ENCODE measurements at regions not wholly inside any gene's neighbourhood (a gene's known extent, or its start where the extent isn't known, plus 50 kb on each side); places are given as distances from the start of the nearest gene placed in this dataset.

DNA sequence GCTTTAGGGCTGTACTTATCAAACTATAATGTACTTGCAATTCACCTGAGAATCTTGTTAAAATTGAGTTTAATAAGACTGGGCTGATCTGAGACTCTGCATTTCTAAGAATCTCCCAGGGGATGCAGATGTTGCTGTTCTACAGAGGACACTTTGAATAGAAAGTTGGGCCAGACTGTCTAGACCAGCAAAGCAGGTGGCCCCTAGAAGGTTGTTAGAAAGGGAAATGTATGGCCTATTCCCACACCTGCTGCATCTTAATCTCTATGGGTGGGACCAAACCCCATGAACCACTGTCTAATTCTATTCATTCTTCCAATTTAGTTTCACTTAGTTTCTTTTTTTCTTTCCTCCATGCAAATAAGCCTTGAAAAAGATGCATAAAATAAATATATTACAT, 413.2 kb upstream of the TECRL start:
- H3K27me3 ChIP-seq (ENCODE audit: low read length), result no peaks in the 10 kb centered on the region

DNA sequence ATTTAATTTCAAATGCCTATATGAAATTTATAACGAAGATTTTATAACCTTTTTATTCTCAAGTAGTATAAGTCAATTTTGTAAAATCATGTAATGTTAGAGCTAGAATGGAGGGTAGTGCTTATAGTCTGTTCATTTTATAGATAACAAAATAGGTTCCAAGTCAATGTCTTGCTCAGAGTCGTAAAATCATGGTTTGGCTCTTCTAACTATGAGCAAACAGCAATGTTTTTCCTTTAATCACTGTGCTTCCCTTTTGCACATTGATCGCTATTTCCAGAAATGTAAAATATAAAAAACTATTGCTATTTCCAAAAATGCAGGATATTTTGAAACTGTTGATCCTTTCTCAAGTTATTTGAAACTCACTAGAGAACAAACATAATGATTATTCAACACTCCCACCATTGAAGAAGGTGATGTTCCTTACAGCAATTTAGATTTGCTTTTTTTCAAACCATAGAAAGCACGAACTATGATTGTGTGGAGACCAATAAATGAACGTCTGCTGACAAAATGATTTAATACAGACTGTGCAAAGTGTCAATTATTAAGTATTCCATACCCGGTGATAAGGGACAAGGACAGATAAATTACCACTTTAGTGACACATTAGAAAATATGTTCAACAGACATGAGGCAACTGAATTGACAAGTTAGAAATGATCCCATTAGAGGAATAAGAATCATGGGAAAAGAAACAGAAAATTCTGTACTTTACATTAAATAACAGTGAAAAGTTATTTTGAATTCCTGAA, 412.1 kb upstream of the TECRL start:
- Histone ChIP-seq H4K20me1 (ENCODE audit: low read length) (no peaks in the 10 kb centered on the region), H3K4me1 (ENCODE audit: insufficient read depth, low read length) (no peaks in the 10 kb centered on the region; the same call in 1 of the 2 replicates), H3K79me2 (ENCODE audit: low read length) (no peaks in the 10 kb centered on the region), H3K9me3 (ENCODE audit: low read length) (no peaks in the 10 kb centered on the region), H3K9me2 (replicated peaks; ENCODE audit: low read length) (no peaks in the 10 kb centered on the region), H3F3A (ENCODE audit: low read length, unreplicated experiment) (no peaks in the 10 kb centered on the region), H3K4me2 (ENCODE audit: low read length) (no peak overlapping the region), H3K27me3 (ENCODE audit: low read length) (no peaks in the 10 kb centered on the region), H2AFZ (ENCODE audit: low read length) (no peak overlapping the region), H3K36me3 (ENCODE audit: low read depth, low read length) (no peaks in the 10 kb centered on the region), H3K27ac (ENCODE audit: low read length) (no peak overlapping the region), H3K4me3 (ENCODE audit: low read length) (no peak overlapping the region), H3K9ac (ENCODE audit: low read length) (no peak overlapping the region)
- ATAC-seq (peak; percentile 80), DNase-seq (peak; percentile 20)
- intact Hi-C loops (cut with micrococcal nuclease), result no loop called here
- BruUV-seq (replicated peaks), result no TSS peak
- ChIA-PET CTCF (interaction anchor here (0.6 kb wide), 1 partner anchor 225 kb away, joined by 5 read pairs; no protein-coding TSS in a partner anchor), POLR2A (ENCODE audit: unreplicated experiment) (no interaction called here)
- TF ChIP-seq, protein P1, sequence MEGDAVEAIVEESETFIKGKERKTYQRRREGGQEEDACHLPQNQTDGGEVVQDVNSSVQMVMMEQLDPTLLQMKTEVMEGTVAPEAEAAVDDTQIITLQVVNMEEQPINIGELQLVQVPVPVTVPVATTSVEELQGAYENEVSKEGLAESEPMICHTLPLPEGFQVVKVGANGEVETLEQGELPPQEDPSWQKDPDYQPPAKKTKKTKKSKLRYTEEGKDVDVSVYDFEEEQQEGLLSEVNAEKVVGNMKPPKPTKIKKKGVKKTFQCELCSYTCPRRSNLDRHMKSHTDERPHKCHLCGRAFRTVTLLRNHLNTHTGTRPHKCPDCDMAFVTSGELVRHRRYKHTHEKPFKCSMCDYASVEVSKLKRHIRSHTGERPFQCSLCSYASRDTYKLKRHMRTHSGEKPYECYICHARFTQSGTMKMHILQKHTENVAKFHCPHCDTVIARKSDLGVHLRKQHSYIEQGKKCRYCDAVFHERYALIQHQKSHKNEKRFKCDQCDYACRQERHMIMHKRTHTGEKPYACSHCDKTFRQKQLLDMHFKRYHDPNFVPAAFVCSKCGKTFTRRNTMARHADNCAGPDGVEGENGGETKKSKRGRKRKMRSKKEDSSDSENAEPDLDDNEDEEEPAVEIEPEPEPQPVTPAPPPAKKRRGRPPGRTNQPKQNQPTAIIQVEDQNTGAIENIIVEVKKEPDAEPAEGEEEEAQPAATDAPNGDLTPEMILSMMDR (conservative IDR thresholded peaks at IDR 0.05; ENCODE audit: low read depth, low read length), result no peak
- TF ChIP-seq EZH2 (IDR thresholded peaks at IDR 0.05; ENCODE audit: low read length, unreplicated experiment), result no peak
- no peak for TF ChIP-seq EZH2phosphoT487 (IDR thresholded peaks at IDR 0.05; ENCODE audit: borderline replicate concordance, low read length)

More for the DNA sequence above, 413.2 kb upstream of the TECRL start:
- Histone ChIP-seq H2AFZ (ENCODE audit: low read length) (no peak overlapping the region), H3K9me2 (replicated peaks; ENCODE audit: low read length) (no peaks in the 10 kb centered on the region), H3F3A (ENCODE audit: low read length, unreplicated experiment) (no peaks in the 10 kb centered on the region), H3K4me3 (ENCODE audit: low read length) (no peak overlapping the region), H3K9me3 (ENCODE audit: low read length) (no peaks in the 10 kb centered on the region), H4K20me1 (ENCODE audit: low read length) (no peaks in the 10 kb centered on the region), H3K79me2 (ENCODE audit: low read length) (no peaks in the 10 kb centered on the region), H3K4me1 (ENCODE audit: insufficient read depth, low read length) (no peaks in the 10 kb centered on the region; the same call in 1 of the 2 replicates), H3K36me3 (ENCODE audit: low read depth, low read length) (no peaks in the 10 kb centered on the region), H3K9ac (ENCODE audit: low read length) (no peak overlapping the region), H3K4me2 (ENCODE audit: low read length) (no peak overlapping the region), H3K27ac (ENCODE audit: low read length) (no peak overlapping the region)
- intact Hi-C loops (cut with micrococcal nuclease), result no loop called here
- DNase-seq (no peak), ATAC-seq (no peak)
- ChIA-PET CTCF (no interaction called here), POLR2A (ENCODE audit: unreplicated experiment) (no interaction called here)
- no peak for TF ChIP-seq EZH2phosphoT487 (IDR thresholded peaks at IDR 0.05; ENCODE audit: borderline replicate concordance, low read length)
- no peak for TF ChIP-seq EZH2 (IDR thresholded peaks at IDR 0.05; ENCODE audit: low read length, unreplicated experiment)
- TF ChIP-seq, protein P1 (conservative IDR thresholded peaks at IDR 0.05; ENCODE audit: low read depth, low read length), result no peak
- no TSS peak for BruUV-seq (replicated peaks)

DNA sequence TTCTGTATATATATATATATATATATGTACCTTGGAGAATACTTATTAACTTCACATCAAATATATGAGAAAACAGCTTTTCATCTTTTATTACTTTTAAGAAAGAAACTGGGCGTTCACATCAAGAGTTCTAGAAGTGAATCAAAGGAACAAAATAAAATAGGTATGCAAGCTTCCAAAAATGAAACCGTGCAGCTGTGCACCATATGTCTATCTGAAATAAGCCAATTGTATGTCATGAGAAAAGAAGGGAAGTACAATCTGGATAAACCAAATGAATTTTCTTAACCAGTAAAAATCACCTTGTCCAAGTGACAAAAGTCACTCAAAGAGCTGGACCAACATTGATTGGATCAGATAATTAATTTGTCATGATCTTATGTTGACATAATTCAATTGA, 405.4 kb upstream of the TECRL start:
- H3K9ac ChIP-seq (ENCODE audit: low read length), result no peak overlapping the region
- H3K4me2 ChIP-seq (ENCODE audit: low read length), result no peak overlapping the region
- no peaks in the 10 kb centered on the region for H3F3A ChIP-seq (ENCODE audit: low read length, unreplicated experiment)
- no peak overlapping the region for H3K27ac ChIP-seq (ENCODE audit: low read length)
- no TSS peak for BruUV-seq (replicated peaks)
- H4K20me1 ChIP-seq (ENCODE audit: low read length), result no peaks in the 10 kb centered on the region
- ChIA-PET POLR2A (ENCODE audit: unreplicated experiment) (interaction anchor here (0.7 kb wide), 1 partner anchor 10 kb away, joined by 8 read pairs; no protein-coding TSS in a partner anchor), CTCF (no interaction called here)
- no peaks in the 10 kb centered on the region for H3K36me3 ChIP-seq (ENCODE audit: low read depth, low read length)
- H3K4me1 ChIP-seq (ENCODE audit: insufficient read depth, low read length), result no peaks in the 10 kb centered on the region
- H3K27me3 ChIP-seq (ENCODE audit: low read length), result no peaks in the 10 kb centered on the region
- H3K9me2 ChIP-seq (replicated peaks; ENCODE audit: low read length), result no peaks in the 10 kb centered on the region
- H3K79me2 ChIP-seq (ENCODE audit: low read length), result no peaks in the 10 kb centered on the region
- H3K4me3 ChIP-seq (ENCODE audit: low read length), result no peak overlapping the region
- intact Hi-C loops (cut with micrococcal nuclease), result no loop called here
- no peak overlapping the region for H2AFZ ChIP-seq (ENCODE audit: low read length)
- no peak for DNase-seq
- no peaks in the 10 kb centered on the region for H3K9me3 ChIP-seq (ENCODE audit: low read length)
- ATAC-seq, result no peak
- TF ChIP-seq, protein P1 (conservative IDR thresholded peaks at IDR 0.05; ENCODE audit: low read depth, low read length), result no peak
- TF ChIP-seq EZH2 (IDR thresholded peaks at IDR 0.05; ENCODE audit: low read length, unreplicated experiment) (no peak), EZH2phosphoT487 (IDR thresholded peaks at IDR 0.05; ENCODE audit: borderline replicate concordance, low read length) (no peak)
